ENCODE measurements at regions not wholly inside any gene's neighbourhood (a gene's known extent, or its start where the extent isn't known, plus 50 kb on each side); places are given as distances from the start of the nearest gene placed in this dataset.
"Not testable (repeated sequence)": the region's sequence is repeated elsewhere in the genome, so short reads cannot be mapped to it uniquely, and the experiment has no call there.

DNA sequence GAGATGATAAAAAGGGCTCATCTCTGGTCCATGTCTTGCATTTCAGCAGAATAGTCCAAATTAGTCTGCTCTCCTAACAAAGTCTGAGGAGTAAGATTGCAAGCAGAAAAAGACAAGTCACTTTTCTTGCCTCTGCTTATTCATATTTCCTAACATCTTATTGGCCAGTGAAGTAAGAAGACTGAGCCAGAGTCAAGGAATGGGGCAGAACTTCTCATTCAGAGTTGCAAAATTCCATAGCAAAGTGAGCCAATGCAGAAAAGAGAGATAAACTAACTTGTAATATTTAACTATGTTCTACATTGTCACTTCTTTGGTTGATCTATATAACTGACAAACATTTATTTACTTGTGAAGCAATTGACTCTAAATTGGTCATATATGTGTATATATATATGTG, 2304.0 kb downstream of the ARAP2 start:
- Histone ChIP-seq H3K4me3 (ENCODE audit: low read depth, low read length) (no peak overlapping the region), H3K9ac (ENCODE audit: low read length) (no peak overlapping the region), H3K9me3 (ENCODE audit: control insufficient read depth, insufficient read depth, low read depth, low read length) (no peaks in the 10 kb centered on the region), H3K27ac (ENCODE audit: low read depth, low read length) (no peak overlapping the region), H3K4me1 (ENCODE audit: control insufficient read depth, insufficient read depth, low read length) (no peaks in the 10 kb centered on the region), H3K36me3 (ENCODE audit: control insufficient read depth, insufficient read depth, low read length) (no peaks in the 10 kb centered on the region), H3K27me3 (ENCODE audit: control insufficient read depth, insufficient read depth, low read length) (no peaks in the 10 kb centered on the region)

DNA sequence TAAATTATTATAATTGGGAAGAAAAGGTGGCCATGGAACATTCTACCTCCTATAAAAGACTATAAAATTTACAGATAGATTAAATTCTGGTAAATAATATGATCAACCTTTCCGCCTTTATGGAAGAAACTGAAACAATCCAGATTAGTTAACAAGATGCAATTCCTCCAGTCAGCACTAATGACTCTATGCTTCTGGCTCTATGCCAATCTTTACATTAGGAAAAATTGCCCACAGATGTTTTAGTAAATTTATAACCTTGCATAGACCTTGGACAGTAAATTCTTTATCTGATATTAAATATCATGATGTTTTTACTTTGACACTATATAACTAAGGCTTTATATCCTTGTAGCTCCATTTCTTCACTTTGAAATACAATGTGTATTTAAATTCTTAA, 2302.5 kb downstream of the ARAP2 start:
- Histone ChIP-seq H3K9ac (ENCODE audit: low read length) (no peak overlapping the region), H3K36me3 (ENCODE audit: control insufficient read depth, insufficient read depth, low read length) (no peaks in the 10 kb centered on the region), H3K4me3 (ENCODE audit: low read depth, low read length) (no peak overlapping the region), H3K9me3 (ENCODE audit: control insufficient read depth, insufficient read depth, low read depth, low read length) (no peaks in the 10 kb centered on the region), H3K27ac (ENCODE audit: low read depth, low read length) (no peak overlapping the region), H3K27me3 (ENCODE audit: control insufficient read depth, insufficient read depth, low read length) (no peaks in the 10 kb centered on the region), H3K4me1 (ENCODE audit: control insufficient read depth, insufficient read depth, low read length) (no peaks in the 10 kb centered on the region)

DNA sequence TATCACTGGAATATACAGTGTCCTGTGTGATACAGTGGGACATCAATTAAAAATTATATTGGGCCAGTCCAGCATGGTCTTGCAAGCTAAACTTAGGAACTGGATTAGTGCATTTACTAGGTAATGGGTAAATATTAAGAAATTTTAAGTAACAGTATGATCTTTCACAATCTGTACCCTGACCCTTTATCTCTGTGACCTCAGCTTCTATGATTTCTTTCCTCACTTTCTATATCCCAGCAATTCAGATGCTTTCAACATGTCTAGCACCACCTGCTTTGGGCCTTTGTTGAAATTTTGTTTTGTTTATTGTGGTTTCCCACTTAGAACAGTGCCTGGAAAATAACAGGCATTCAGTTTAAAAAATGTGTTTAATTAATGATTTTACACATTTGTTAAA, 2295.4 kb downstream of the ARAP2 start:
- Histone ChIP-seq H3K4me1 (ENCODE audit: control insufficient read depth, insufficient read depth, low read length) (no peaks in the 10 kb centered on the region), H3K4me3 (ENCODE audit: low read depth, low read length) (no peak overlapping the region), H3K36me3 (ENCODE audit: control insufficient read depth, insufficient read depth, low read length) (no peaks in the 10 kb centered on the region), H3K9ac (ENCODE audit: low read length) (no peak overlapping the region), H3K27ac (ENCODE audit: low read depth, low read length) (no peak overlapping the region), H3K9me3 (ENCODE audit: control insufficient read depth, insufficient read depth, low read depth, low read length) (no peaks in the 10 kb centered on the region), H3K27me3 (ENCODE audit: control insufficient read depth, insufficient read depth, low read length) (no peaks in the 10 kb centered on the region)

DNA sequence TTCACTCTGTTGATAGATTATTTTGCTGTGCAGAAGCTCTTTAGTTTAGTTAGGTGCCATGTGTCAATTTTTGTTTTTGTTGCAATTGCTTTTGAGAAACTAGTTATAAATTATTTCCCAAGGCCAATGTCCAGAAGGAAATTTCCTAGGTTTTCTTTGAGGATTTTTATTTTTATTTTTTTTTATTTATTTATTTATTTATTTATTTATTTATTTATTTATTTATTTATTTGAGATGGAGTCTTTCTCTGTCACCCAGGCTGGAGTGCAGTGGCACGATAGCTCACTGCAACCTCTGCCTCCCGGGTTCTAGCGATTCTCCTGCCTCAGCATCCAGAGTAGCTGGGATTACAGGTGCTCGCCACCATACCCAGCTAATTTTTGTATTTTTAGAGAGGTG, 2290.5 kb downstream of the ARAP2 start:
- not testable (repeated sequence) for H3K9ac ChIP-seq (ENCODE audit: low read length); H3K27ac ChIP-seq (ENCODE audit: low read depth, low read length)

DNA sequence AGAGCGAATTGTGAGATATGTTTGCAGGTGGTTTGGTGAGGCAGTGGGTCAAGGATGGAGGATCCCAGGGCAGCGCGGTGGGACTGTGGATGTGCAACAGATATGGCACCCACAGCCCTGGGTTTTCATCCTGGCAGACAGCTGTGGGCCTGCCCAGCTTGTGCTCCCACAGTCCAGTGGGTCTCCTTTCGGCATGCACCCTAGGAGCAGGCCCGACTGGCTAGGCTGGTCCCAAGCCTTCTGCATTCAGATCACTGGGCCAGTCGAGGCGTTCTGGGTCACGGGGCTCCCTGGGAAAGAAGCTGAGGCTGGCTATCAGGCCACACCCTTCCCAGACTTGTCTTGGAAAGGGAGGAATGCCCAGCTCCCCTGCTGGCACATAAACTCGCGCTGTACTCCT, 2289.6 kb downstream of the ARAP2 start:
- Histone ChIP-seq H3K9ac (ENCODE audit: low read length) (no peak overlapping the region), H3K9me3 (ENCODE audit: control insufficient read depth, insufficient read depth, low read depth, low read length) (no peaks in the 10 kb centered on the region), H3K27ac (ENCODE audit: low read depth, low read length) (no peak overlapping the region), H3K4me1 (ENCODE audit: control insufficient read depth, insufficient read depth, low read length) (no peaks in the 10 kb centered on the region), H3K27me3 (ENCODE audit: control insufficient read depth, insufficient read depth, low read length) (no peaks in the 10 kb centered on the region), H3K4me3 (ENCODE audit: low read depth, low read length) (no peak overlapping the region), H3K36me3 (ENCODE audit: control insufficient read depth, insufficient read depth, low read length) (no peaks in the 10 kb centered on the region)

More for the DNA sequence above, 2290.5 kb downstream of the ARAP2 start:
- H3K27me3 ChIP-seq (ENCODE audit: control insufficient read depth, insufficient read depth, low read length); H3K9me3 ChIP-seq (ENCODE audit: control insufficient read depth, insufficient read depth, low read depth, low read length); H3K36me3 ChIP-seq (ENCODE audit: control insufficient read depth, insufficient read depth, low read length); H3K4me1 ChIP-seq (ENCODE audit: control insufficient read depth, insufficient read depth, low read length); H3K4me3 ChIP-seq (ENCODE audit: low read depth, low read length): not testable (repeated sequence)

DNA sequence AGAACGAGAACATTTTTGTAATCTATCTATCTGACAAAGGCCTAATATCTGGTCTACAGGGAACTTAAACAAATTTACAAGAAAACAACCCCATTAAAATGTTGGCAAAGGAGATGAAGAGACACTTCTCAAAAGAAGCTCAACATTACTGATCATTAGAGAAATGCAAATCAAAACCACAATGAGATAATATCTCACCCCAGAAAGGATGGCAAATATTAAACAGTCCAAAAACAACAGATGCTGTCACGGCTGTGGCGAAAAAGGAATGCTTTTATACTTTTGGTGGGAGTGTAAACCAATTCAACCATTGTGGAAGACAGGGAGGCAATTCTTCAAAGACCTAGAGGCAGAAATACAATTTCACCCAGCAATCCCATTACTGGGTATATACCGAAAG, 2284.8 kb downstream of the ARAP2 start:
- Histone ChIP-seq H3K4me1 (ENCODE audit: control insufficient read depth, insufficient read depth, low read length) (no peaks in the 10 kb centered on the region), H3K27ac (ENCODE audit: low read depth, low read length) (no peak overlapping the region), H3K36me3 (ENCODE audit: control insufficient read depth, insufficient read depth, low read length) (no peaks in the 10 kb centered on the region), H3K27me3 (ENCODE audit: control insufficient read depth, insufficient read depth, low read length) (no peaks in the 10 kb centered on the region), H3K4me3 (ENCODE audit: low read depth, low read length) (no peak overlapping the region), H3K9ac (ENCODE audit: low read length) (no peak overlapping the region), H3K9me3 (ENCODE audit: control insufficient read depth, insufficient read depth, low read depth, low read length) (no peaks in the 10 kb centered on the region)

DNA sequence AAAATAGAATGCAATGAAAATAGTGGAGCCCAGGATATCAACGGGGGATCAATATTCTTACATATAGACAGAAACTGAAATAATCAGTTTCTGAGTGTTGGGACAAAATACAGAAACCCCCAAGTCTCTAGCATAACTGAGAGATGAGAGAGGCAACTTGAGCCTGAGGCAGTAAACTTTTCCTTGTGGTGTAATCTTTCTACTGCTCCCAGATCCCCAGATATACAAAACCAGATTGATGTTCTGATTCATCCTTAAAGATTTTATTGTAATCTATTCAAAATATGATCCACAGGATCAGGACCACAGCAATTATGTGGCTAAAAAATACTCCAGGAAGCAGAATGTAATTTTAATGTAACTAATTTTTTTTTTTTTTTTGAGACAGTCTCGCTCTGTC, 2282.6 kb downstream of the ARAP2 start:
- Histone ChIP-seq H3K4me3 (ENCODE audit: low read depth, low read length) (no peak overlapping the region), H3K4me1 (ENCODE audit: control insufficient read depth, insufficient read depth, low read length) (no peaks in the 10 kb centered on the region), H3K9ac (ENCODE audit: low read length) (no peak overlapping the region), H3K27me3 (ENCODE audit: control insufficient read depth, insufficient read depth, low read length) (no peaks in the 10 kb centered on the region), H3K9me3 (ENCODE audit: control insufficient read depth, insufficient read depth, low read depth, low read length) (no peaks in the 10 kb centered on the region), H3K36me3 (ENCODE audit: control insufficient read depth, insufficient read depth, low read length) (no peaks in the 10 kb centered on the region), H3K27ac (ENCODE audit: low read depth, low read length) (no peak overlapping the region)

DNA sequence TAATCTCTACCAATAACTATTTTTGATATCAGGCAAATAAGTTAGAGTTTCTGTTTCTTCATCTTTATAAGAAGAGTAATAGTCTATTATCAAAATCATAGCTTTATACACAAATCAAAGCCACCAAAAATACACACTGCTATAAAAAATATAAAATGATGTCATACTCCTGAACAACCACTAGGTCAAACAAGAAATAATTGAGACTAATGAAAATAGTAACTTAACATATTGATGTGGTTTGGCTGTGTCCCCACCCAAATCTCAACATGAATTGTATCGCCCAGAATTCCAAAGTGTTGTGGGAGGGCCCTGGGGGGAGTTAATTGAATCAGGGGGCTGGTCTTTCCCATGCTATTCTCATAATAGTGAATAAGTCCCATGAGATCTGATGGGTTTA, 2277.5 kb downstream of the ARAP2 start:
- H3K4me1 ChIP-seq (ENCODE audit: control insufficient read depth, insufficient read depth, low read length): no peaks in the 10 kb centered on the region
- no peak overlapping the region for H3K9ac ChIP-seq (ENCODE audit: low read length)
- H3K36me3 ChIP-seq (ENCODE audit: control insufficient read depth, insufficient read depth, low read length): no peaks in the 10 kb centered on the region
- no peaks in the 10 kb centered on the region for H3K27me3 ChIP-seq (ENCODE audit: control insufficient read depth, insufficient read depth, low read length)
- H3K9me3 ChIP-seq (ENCODE audit: control insufficient read depth, insufficient read depth, low read depth, low read length): peaks cover 6% of the 10 kb centered on the region; the same call in 1 of the 2 replicates
- no peak overlapping the region for H3K4me3 ChIP-seq (ENCODE audit: low read depth, low read length)
- no peak overlapping the region for H3K27ac ChIP-seq (ENCODE audit: low read depth, low read length)

DNA sequence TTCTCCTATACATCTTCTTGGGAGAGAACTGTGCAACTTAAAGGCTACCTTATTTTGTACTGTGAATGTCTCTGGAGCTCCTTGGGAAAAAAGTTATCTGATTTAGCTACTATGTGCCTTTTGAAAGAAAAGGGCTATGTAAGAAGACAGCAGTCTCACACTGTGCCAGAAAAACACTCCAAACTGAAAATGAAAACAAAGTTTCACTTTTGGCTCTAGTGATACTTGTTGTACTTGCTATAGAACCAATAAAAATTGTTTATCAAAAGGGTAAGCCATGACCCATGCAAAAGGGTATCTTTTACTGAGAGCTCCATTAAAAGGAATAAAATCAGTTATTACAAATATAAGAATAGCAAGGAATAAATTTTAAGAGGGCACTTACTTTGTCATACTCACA, 2270.0 kb downstream of the ARAP2 start:
- Histone ChIP-seq H3K27me3 (ENCODE audit: control insufficient read depth, insufficient read depth, low read length) (no peaks in the 10 kb centered on the region), H3K4me3 (ENCODE audit: low read depth, low read length) (no peak overlapping the region), H3K36me3 (ENCODE audit: control insufficient read depth, insufficient read depth, low read length) (no peaks in the 10 kb centered on the region), H3K9me3 (ENCODE audit: control insufficient read depth, insufficient read depth, low read depth, low read length) (peaks cover 5% of the 10 kb centered on the region; the same call in 1 of the 2 replicates), H3K9ac (ENCODE audit: low read length) (no peak overlapping the region), H3K27ac (ENCODE audit: low read depth, low read length) (no peak overlapping the region), H3K4me1 (ENCODE audit: control insufficient read depth, insufficient read depth, low read length) (no peaks in the 10 kb centered on the region)

DNA sequence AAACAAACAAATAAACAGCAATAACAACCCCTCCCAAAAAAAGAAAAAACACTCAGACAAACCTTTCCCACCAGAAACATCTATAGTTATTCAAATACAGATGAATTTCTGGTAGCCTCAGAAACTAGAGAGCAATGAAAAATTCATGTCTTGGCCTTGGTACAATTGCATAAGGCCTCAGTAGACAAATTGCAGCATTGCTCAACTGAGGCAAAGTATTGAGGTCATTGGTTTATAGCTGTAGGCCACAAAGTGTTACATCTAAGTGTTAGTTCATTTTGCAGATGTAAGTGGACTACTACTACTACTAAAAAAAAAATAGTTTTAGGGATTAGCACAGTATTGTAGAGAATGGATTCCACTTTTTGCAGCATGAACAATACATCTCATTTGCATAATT, 2268.3 kb downstream of the ARAP2 start:
- Histone ChIP-seq H3K27me3 (ENCODE audit: control insufficient read depth, insufficient read depth, low read length) (no peaks in the 10 kb centered on the region), H3K9me3 (ENCODE audit: control insufficient read depth, insufficient read depth, low read depth, low read length) (no peaks in the 10 kb centered on the region), H3K4me1 (ENCODE audit: control insufficient read depth, insufficient read depth, low read length) (no peaks in the 10 kb centered on the region), H3K36me3 (ENCODE audit: control insufficient read depth, insufficient read depth, low read length) (no peaks in the 10 kb centered on the region), H3K27ac (ENCODE audit: low read depth, low read length) (no peak overlapping the region), H3K9ac (ENCODE audit: low read length) (no peak overlapping the region), H3K4me3 (ENCODE audit: low read depth, low read length) (no peak overlapping the region)

DNA sequence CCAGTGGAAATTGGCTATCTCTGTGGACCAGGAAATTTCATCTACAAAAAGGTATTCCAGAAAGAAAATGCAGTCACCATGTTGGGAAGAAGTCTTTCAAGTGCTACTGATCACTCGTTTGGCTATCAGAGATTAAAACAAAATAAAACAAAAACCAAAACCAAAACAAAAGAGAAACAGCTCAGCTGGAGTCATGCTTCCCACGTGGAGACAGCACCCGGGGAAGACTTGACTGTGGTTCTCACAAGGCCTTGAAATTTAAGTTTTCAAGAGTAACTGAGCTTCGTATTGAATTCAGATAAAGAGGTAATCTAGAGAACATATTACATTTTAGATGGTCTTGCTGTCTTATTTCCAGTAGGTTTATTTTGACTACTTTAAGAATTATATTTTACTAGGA, 2264.5 kb downstream of the ARAP2 start:
- not testable (repeated sequence) for H3K9me3 ChIP-seq (ENCODE audit: control insufficient read depth, insufficient read depth, low read depth, low read length); H3K4me1 ChIP-seq (ENCODE audit: control insufficient read depth, insufficient read depth, low read length); H3K36me3 ChIP-seq (ENCODE audit: control insufficient read depth, insufficient read depth, low read length); H3K27me3 ChIP-seq (ENCODE audit: control insufficient read depth, insufficient read depth, low read length); H3K27ac ChIP-seq (ENCODE audit: low read depth, low read length); H3K9ac ChIP-seq (ENCODE audit: low read length); H3K4me3 ChIP-seq (ENCODE audit: low read depth, low read length)

DNA sequence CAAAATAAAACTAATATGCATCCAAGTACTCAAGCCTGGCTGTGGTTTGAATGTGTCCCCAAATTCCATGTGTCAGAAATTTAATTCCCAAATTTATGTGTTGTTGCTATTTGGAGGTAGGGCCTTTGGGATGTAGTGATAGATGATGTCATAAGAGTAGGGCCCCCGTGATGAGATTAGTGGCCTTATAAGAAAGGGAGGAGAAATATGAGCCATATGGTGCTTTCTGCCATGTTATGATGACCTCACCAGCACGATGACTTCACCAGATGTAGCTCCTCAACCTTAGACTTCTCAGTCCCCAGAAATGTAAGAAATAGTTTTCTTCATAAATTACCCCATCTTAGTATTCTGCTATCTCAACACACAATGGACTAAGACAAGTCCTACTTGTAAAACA, 2264.0 kb downstream of the ARAP2 start:
- Histone ChIP-seq H3K4me1 (ENCODE audit: control insufficient read depth, insufficient read depth, low read length) (no peaks in the 10 kb centered on the region), H3K4me3 (ENCODE audit: low read depth, low read length) (no peak overlapping the region), H3K9ac (ENCODE audit: low read length) (no peak overlapping the region), H3K9me3 (ENCODE audit: control insufficient read depth, insufficient read depth, low read depth, low read length) (no peaks in the 10 kb centered on the region), H3K27me3 (ENCODE audit: control insufficient read depth, insufficient read depth, low read length) (no peaks in the 10 kb centered on the region), H3K27ac (ENCODE audit: low read depth, low read length) (no peak overlapping the region), H3K36me3 (ENCODE audit: control insufficient read depth, insufficient read depth, low read length) (no peaks in the 10 kb centered on the region)
